Activated CD4-positive, alpha-beta T cell treated with anti-CD3 and anti-CD28 coated beads, Interleukin-2, amount 10 ng/mL, durations not matched to agents 7 days and 5 days (primary cell): ENCODE measurements at regions not wholly inside any gene's neighbourhood (a gene's known extent, or its start where the extent isn't known, plus 50 kb on each side); places are given as distances from the start of the nearest gene placed in this dataset.
"Not testable (repeated sequence)": the region's sequence is repeated elsewhere in the genome, so short reads cannot be mapped to it uniquely, and the experiment has no call there.

ENCODE experiments used
- CTCF ChIA-PET: fragments of 350-600 bp; sonication (Branson Sonifier 250); formaldehyde crosslinking; loops from one replicate; lab custom pipeline; 2021; ENCODE audit warnings: antibody characterized with exemption; lab: Charles Lee
- POLR2A ChIA-PET: fragments of 350-600 bp; sonication (Branson Sonifier 250); formaldehyde crosslinking; loops from one replicate; lab custom pipeline; 2021; ENCODE audit warnings: antibody characterized with exemption; lab: Charles Lee
- DNase-seq: peaks from one replicate; pipeline ENCODE4 v3.0.0-alpha.2; 2020
- H3K27ac Mint-ChIP-seq: one replicate; pipeline ENCODE4 v1.8.0; 2021; ENCODE audit warnings: mild to moderate bottlenecking, moderate library complexity, mixed read lengths
- H3K27me3 Mint-ChIP-seq: one replicate; pipeline ENCODE4 v1.8.0; 2021; ENCODE audit warnings: mixed read lengths
- H3K36me3 Mint-ChIP-seq: one replicate; pipeline ENCODE4 v1.8.0; 2021; ENCODE audit warnings: low read depth, mixed read lengths
- H3K4me1 Mint-ChIP-seq: one replicate; pipeline ENCODE4 v1.8.0; 2021; ENCODE audit warnings: mixed read lengths
- H3K4me3 Mint-ChIP-seq: one replicate; pipeline ENCODE4 v1.8.0; 2021; ENCODE audit warnings: mild to moderate bottlenecking, moderate library complexity, mixed read lengths
- H3K9me3 Mint-ChIP-seq: one replicate; pipeline ENCODE4 v1.8.0; 2021; ENCODE audit warnings: mixed read lengths

DNA sequence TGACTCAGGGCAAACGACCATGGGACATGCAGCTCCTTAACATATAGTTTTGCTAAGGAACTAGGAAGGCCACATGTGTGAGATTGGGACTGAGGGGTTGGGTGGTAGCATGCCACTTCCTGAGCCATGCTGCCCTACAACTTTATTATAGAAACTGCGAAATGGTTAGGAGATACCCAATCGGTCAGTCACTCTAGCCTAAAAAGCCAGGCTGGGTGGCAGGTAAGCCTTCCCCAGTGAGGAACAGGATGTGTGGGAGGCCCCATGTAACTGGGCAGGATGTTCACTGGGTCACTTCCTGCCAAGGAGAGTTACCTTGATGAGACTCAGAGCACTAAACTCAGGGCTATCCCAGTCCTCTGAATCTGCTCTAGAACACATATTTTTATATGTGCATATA is 123.5 kb downstream of the MAP3K7 start:
- Mint-ChIP-seq H3K27me3 (no peaks in the 10 kb centered on the region), H3K4me3 (peak overlapping the region; percentile 51), H3K36me3 (peaks cover 32% of the 10 kb centered on the region), H3K27ac (peak overlapping the region; percentile 90), H3K9me3 (peaks cover 21% of the 10 kb centered on the region), H3K4me1 (peaks cover 95% of the 10 kb centered on the region)
- CTCF ChIA-PET = interaction anchor here (0.5 to 0.8 kb wide), 4 partner anchors 19 to 541 kb away, joined by 3 to 7 read pairs (median 3); no protein-coding TSS in a partner anchor
- POLR2A ChIA-PET = no interaction called here
- peak; percentile 56 for DNase-seq

DNA sequence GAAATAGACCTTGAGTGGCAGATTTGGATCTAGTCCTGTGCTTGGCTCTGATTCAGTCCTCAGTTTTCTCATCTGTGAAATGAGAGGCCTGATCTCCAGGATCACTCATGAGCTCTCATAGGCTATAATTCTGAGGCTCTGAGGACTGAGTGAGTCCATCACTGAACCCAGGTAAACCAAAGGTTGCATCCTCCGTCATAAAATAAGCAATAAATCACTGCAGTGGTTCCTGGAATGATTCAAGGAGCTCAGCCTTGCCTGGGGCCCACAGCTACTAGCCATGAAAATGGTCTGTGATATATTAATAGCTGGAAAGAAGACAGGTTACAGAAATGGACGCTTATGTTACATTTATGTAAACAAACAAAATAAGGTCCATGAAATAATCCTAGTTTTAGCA is 124.8 kb downstream of the MAP3K7 start:
- POLR2A ChIA-PET = no interaction called here
- no peaks in the 10 kb centered on the region for H3K27me3 Mint-ChIP-seq
- CTCF ChIA-PET = interaction anchor here (0.5 to 7.3 kb wide), 4 partner anchors 8 to 652 kb away, joined by 3 to 72 read pairs (median 9); no protein-coding TSS in a partner anchor
- peaks cover 37% of the 10 kb centered on the region for H3K36me3 Mint-ChIP-seq
- DNase-seq = no peak
- peaks cover 97% of the 10 kb centered on the region for H3K4me1 Mint-ChIP-seq
- no peak overlapping the region for H3K4me3 Mint-ChIP-seq
- H3K9me3 Mint-ChIP-seq = peaks cover 25% of the 10 kb centered on the region
- peak overlapping the region; percentile 90 for H3K27ac Mint-ChIP-seq

DNA sequence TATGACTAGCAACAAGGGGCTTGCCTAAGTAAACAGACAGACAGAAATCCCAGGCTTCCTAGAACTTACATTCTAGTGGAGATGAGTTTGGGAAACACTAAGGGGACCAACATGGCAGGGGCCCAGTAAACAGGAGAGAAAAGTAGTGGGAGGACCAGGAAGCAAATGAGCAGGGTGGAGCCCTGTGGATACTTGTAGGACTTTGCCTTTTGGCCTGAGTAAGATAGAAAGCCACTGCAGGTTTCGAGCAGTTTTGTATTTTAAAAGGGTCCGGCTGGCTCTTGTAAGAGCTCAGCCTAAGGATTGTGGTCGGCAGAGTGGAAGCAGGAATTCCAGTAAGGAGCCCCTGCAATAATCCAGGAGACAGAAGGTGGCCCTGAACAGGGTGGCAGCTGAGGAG is 125.5 kb downstream of the MAP3K7 start:
- Mint-ChIP-seq H3K4me1 (peaks cover 97% of the 10 kb centered on the region), H3K4me3 (no peak overlapping the region), H3K27ac (peak overlapping the region; percentile 50), H3K27me3 (no peaks in the 10 kb centered on the region), H3K36me3 (peaks cover 33% of the 10 kb centered on the region), H3K9me3 (peaks cover 25% of the 10 kb centered on the region)
- no peak for DNase-seq
- ChIA-PET CTCF (interaction anchor here (0.5 to 7.3 kb wide), 7 partner anchors 9 to 651 kb away, joined by 3 to 72 read pairs (median 3); no protein-coding TSS in a partner anchor), POLR2A (interaction anchor here (0.7 kb wide), 1 partner anchor 458 kb away, joined by 3 read pairs; no protein-coding TSS in a partner anchor)

DNA sequence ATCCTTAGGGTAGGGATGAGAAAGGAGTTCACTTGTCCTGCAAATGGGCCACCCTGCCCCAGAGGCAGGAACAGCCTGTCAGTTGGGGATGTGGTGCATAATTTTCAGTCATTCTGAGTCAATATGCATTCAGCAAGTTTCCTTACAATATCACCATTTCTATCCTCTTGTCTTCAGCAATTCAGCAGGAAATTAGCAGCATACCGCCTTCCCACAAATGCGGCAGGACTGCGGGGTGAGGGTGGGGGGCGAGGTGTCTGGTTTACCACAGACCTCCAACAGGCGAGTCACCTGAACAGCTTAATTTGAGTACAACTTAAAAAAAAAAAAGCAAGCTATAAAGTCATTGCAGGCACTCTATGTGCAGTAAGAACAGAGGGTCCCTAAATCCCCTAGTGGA is 126.8 kb downstream of the MAP3K7 start:
- DNase-seq = no peak
- Mint-ChIP-seq H3K9me3 (peaks cover 25% of the 10 kb centered on the region), H3K27me3 (no peaks in the 10 kb centered on the region), H3K4me1 (peaks cover 84% of the 10 kb centered on the region), H3K27ac (peak overlapping the region; percentile 95), H3K4me3 (no peak overlapping the region), H3K36me3 (peaks cover 33% of the 10 kb centered on the region)
- ChIA-PET POLR2A (no interaction called here), CTCF (interaction anchor here (0.9 to 7.3 kb wide), 9 partner anchors 7 to 164 kb away, joined by 3 to 72 read pairs (median 5); no protein-coding TSS in a partner anchor)

DNA sequence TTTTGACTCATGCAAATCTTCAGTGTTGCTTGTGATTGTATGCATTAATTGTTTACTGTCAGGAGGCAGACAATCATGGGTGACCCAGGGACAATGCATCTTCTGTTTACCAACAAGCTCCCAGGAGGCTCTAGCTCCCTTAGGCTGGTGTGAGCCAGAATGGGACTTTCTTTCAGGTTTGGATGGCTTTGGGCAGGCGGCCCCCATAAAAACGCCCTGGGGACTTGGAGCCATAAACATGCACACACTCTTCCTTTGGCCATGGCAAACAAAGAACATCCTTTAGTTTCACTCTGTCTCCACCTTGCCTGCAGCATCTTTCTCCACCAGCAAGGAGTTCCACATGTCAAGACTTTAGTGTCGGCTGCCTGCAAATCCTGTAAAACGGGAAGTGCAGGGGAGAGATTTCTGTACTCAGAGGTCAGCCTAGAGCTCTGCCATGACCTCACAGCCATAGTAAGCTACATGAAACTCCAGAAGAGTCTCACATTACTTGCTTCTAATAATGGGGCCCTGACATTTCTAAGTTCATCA is 127.6 kb downstream of the MAP3K7 start:
- Mint-ChIP-seq H3K27ac (peak overlapping the region; percentile 95), H3K36me3 (peaks cover 33% of the 10 kb centered on the region), H3K4me3 (peak overlapping the region; percentile 71), H3K4me1 (peaks cover 81% of the 10 kb centered on the region), H3K27me3 (no peaks in the 10 kb centered on the region), H3K9me3 (peaks cover 25% of the 10 kb centered on the region)
- POLR2A ChIA-PET = no interaction called here
- CTCF ChIA-PET = interaction anchor here (0.9 to 7.3 kb wide), 7 partner anchors 11 to 248 kb away, joined by 3 to 72 read pairs (median 6); no protein-coding TSS in a partner anchor
- no peak for DNase-seq

DNA sequence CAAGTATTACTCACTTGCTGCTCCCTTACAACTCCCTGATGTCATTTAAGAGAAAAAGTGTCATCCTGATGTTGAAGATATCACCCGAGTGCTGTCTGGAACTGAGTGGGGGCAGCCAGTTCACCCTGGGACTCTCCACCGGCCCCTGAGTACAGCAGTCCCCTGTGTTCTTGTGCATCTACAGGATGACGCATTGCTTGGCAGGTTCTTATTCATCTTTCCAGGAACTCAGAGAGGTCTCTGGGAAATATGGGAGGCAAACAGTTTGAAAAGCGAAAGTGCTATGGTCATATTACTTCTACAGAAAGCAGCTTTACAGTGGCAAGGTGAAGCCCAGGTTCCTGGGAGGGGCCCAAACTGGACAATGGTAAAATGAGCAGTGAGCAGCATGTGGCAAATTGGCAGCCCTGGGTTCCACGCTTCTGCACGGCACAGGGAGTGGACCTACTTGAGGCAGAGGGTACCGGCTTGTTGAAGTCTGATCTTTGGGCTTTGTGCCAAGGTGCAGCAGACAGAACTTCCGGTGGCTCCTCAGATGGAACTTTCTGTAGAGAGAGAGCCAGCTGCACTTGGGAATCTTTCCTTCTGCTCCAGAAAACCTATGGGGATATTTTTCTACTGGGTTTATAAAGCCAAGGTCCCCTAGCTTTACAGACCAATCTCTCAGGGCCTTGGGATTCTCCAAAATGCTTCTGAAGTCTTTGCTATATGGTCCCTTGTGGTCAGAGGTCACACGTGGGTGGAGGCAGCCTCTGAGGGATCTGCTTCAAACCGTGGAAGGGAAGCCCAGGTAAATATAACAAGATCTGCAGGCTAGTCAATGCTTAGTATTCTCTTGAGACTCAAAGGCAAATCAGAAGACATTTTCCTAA is 128.3 kb downstream of the MAP3K7 start:
- peak; percentile 67 for DNase-seq
- ChIA-PET CTCF (interaction anchor here (0.9 to 7.3 kb wide), 5 partner anchors 11 to 247 kb away, joined by 3 to 72 read pairs (median 24); no protein-coding TSS in a partner anchor), POLR2A (no interaction called here)
- Mint-ChIP-seq H3K9me3 (peaks cover 23% of the 10 kb centered on the region), H3K36me3 (peaks cover 29% of the 10 kb centered on the region), H3K4me1 (peaks cover 75% of the 10 kb centered on the region), H3K27ac (peak overlapping the region; percentile 95), H3K27me3 (no peaks in the 10 kb centered on the region), H3K4me3 (peak overlapping the region; percentile 71)

DNA sequence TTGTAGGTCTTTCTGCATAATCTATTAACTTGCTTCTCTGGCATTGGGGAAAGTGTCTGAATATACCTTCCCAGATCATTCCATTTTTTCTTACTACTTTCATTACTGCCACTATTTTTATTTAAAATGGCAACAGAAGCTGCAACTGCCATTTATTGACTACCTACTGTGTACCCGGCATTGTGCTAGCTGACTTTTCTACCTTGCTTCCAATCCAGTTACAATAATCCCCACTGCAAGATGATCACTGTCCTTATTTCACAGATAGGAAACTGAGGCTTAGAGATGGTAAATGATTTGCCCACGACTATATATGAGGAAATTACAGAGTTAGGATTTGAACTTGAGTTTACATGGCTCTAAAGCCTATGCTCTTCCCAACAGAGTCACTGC is 129.0 kb downstream of the MAP3K7 start:
- no peak for DNase-seq
- ChIA-PET CTCF (interaction anchor here (0.9 to 7.3 kb wide), 9 partner anchors 14 to 1105 kb away, joined by 3 to 72 read pairs (median 7); partner anchors contain the start of gene UBE2J1), POLR2A (interaction anchor here (1.0 kb wide), 1 partner anchor 33 kb away, joined by 3 read pairs; no protein-coding TSS in a partner anchor)
- Mint-ChIP-seq H3K4me3 (peak overlapping the region; percentile 71), H3K27ac (peak overlapping the region; percentile 95), H3K4me1 (peaks cover 68% of the 10 kb centered on the region), H3K27me3 (no peaks in the 10 kb centered on the region), H3K9me3 (peaks cover 23% of the 10 kb centered on the region), H3K36me3 (peaks cover 28% of the 10 kb centered on the region)

DNA sequence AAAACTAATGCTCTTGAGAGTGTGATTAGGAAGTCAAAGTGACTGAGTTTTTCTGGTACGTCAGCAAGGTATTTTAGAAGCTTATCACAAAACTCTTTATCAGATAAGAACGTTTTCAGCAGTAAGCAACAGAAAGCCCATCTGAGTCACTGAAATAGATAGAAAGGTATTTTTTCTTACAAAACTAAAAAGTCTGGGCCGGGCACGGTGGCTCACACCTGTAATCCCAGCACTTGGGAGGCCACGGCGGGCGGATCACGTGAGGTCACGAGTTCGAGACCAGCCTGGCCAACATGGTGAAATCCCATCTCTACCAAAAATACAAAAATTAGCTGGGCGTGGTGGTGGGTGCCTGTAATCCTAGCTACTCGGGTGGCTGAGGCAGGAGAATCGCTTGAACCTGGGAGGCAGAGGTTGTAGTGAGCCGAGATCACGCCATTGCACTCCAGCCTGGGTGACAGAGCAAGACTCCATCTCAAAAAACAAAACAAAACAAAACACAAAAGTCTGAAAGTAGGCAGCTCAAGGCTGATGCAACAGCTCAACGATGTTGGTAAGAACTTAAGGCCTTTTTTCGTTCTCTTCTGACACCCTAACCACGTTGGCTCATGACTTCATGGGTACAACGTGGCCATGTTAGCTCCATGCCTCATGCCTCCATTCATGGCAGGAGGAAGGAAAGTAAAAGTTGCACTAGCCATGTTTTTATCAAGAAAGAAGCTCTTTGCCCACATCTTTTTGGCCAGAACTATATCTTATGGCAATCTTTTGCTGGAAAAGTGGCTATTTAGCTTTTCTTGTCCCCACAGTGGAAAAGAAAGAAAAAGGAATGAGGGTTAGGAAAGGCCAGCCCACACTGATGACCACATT is 129.6 kb downstream of the MAP3K7 start:
- Mint-ChIP-seq H3K27ac (peak overlapping the region; percentile 95), H3K4me1 (peaks cover 62% of the 10 kb centered on the region), H3K36me3 (peaks cover 25% of the 10 kb centered on the region), H3K9me3 (peaks cover 23% of the 10 kb centered on the region)
- not testable (repeated sequence) for H3K27me3 Mint-ChIP-seq, DNase-seq, H3K4me3 Mint-ChIP-seq
- ChIA-PET CTCF (interaction anchor here (0.8 to 7.3 kb wide), 13 partner anchors 14 to 1105 kb away, joined by 3 to 72 read pairs (median 5); partner anchors contain the start of gene UBE2J1), POLR2A (interaction anchor here (0.6 to 1.0 kb wide), 2 partner anchors 32 to 44 kb away, joined by 3 read pairs; no protein-coding TSS in a partner anchor)

DNA sequence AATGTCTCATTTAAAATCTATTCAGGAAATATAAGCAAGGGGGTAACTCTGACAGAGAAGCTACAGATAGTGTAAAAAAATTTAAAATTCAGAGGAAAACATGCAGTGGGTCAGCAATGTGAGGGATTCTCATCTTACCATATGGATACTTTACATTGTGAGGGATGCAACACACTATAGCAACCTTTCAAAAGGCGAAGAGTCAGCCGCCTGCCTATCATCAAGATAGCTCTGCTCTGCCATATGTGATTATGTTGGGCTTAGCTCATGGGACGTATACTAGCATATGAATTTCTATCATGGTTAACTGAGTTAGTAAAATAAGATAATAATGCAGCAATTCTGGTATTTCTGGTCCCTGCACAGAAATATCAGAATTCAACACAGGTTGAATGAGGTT is 130.9 kb downstream of the MAP3K7 start:
- Mint-ChIP-seq H3K4me3 (no peak overlapping the region), H3K4me1 (peaks cover 50% of the 10 kb centered on the region), H3K36me3 (peaks cover 25% of the 10 kb centered on the region), H3K9me3 (peaks cover 25% of the 10 kb centered on the region), H3K27ac (no peak overlapping the region), H3K27me3 (no peaks in the 10 kb centered on the region)
- DNase-seq = no peak
- CTCF ChIA-PET = interaction anchor here (0.8 to 7.3 kb wide), 10 partner anchors 13 to 515 kb away, joined by 3 to 72 read pairs (median 7); no protein-coding TSS in a partner anchor
- POLR2A ChIA-PET = interaction anchor here (0.6 kb wide), 1 partner anchor 20 kb away, joined by 3 read pairs; no protein-coding TSS in a partner anchor

DNA sequence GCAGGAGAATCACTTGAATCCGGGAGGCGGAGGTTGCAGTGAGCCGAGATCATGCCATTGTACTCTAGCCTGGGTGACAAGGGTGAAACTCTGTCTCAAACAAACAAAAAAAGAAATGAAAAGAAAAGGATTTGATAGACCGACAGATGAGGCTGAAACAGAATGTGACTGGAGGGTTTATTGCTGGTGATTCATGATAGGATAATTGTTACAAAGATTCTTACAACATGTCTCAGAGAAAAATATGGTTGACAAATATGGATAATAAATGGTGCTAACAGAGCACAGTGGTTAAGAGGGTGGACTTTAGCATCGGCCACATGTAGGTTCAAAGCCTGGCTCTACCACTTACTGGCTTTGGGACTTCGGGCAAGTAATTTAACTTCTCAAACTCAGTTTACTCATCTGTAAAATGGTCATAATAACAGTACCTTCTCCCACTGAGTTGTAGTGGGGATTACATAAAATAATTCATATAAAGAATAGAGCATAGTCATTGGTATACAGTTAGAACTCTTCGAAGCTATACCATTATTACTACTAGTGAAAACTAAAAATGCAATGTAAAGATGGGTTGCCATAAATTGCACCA is 131.9 kb downstream of the MAP3K7 start:
- H3K9me3 Mint-ChIP-seq = peaks cover 19% of the 10 kb centered on the region
- ChIA-PET CTCF (interaction anchor here (0.6 to 3.8 kb wide), 3 partner anchors 12 to 45 kb away, joined by 3 to 27 read pairs (median 4); no protein-coding TSS in a partner anchor), POLR2A (no interaction called here)
- H3K4me3 Mint-ChIP-seq = no peak overlapping the region
- H3K27me3 Mint-ChIP-seq = no peaks in the 10 kb centered on the region
- H3K27ac Mint-ChIP-seq = no peak overlapping the region
- no peak for DNase-seq
- H3K4me1 Mint-ChIP-seq = peaks cover 42% of the 10 kb centered on the region
- H3K36me3 Mint-ChIP-seq = peaks cover 18% of the 10 kb centered on the region

DNA sequence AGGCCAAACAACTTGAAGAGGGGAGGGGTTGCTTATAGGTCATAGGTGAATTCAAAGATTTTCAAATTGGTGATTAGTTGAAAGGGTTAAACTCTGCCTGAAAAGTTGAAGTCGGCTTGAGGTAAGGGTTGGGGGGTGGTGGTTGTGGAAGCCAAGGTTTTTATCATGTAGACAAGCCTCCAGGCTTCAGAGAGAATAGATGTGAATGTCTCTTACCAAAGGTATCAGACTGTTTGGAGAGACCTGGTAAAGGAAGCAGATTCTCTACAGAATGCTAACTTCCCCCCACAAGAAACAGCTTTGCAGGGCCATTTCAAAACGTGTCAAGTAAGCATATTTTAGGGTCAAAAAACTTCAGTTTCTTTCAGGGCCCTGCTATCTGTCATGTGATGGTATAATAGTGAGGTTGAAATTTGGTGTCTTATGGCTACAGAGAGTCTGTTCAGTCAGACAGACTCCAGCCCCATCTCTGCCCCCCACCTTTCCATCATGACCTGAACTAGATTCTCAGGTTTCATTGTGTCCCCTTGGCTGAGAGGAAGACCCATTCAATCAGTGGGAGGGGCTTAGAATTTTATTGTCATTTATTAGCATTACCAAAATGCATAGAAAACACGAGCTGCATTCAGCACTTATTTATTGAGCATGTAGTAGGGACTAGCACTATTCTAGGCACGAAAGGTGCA is 136.5 kb downstream of the MAP3K7 start:
- Mint-ChIP-seq H3K27me3 (no peaks in the 10 kb centered on the region), H3K4me3 (no peak overlapping the region), H3K36me3 (peaks cover 6% of the 10 kb centered on the region), H3K27ac (no peak overlapping the region), H3K4me1 (peaks cover 12% of the 10 kb centered on the region), H3K9me3 (peaks cover 9% of the 10 kb centered on the region)
- POLR2A ChIA-PET = no interaction called here
- DNase-seq = no peak
- CTCF ChIA-PET = interaction anchor here (0.7 to 1.3 kb wide), 3 partner anchors 21 to 56 kb away, joined by 3 to 4 read pairs (median 3); no protein-coding TSS in a partner anchor
